ENCODE measurements at regions not wholly inside any gene's neighbourhood (a gene's known extent, or its start where the extent isn't known, plus 50 kb on each side); places are given as distances from the start of the nearest gene placed in this dataset.

DNA sequence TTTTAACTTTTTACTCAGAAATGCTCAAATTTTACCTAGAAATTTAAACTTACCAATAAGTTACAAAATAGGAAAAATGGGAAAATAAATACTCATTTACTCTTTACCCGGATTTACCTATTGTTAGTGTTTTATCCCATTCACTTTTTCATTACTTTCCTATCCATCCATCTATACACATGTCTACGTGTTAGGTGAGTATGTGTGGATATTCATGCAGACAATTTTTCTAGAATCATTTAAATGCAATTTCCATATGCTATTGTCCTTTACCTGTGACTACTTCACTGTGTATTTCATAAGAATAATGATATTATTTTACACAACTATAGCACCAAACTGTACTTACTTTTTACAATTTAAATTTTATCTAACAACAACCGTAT lies 896.6 kb upstream of the INTU start:
- TF ChIP-seq EZH2 (IDR thresholded peaks at IDR 0.05; ENCODE audit: borderline replicate concordance, low read depth, low read length, severe bottlenecking): no peak
- Histone ChIP-seq H3K4me3 (ENCODE audit: low read depth in 1 of 2, low read length in 2 of 2) (no peak overlapping the region), H4K20me1 (ENCODE audit: insufficient read depth, low read length) (no peaks in the 10 kb centered on the region), H3K4me1 (ENCODE audit: insufficient read depth, low read length) (no peaks in the 10 kb centered on the region), H3K27me3 (ENCODE audit: insufficient read depth, low read length, poor library complexity) (no peaks in the 10 kb centered on the region), H3K9me3 (ENCODE audit: insufficient read depth, low read length, severe bottlenecking) (no peaks in the 10 kb centered on the region), H3K9ac (ENCODE audit: low read depth, low read length) (no peak overlapping the region), H3K36me3 (ENCODE audit: insufficient read depth, low read length) (no peaks in the 10 kb centered on the region), H3K79me2 (ENCODE audit: insufficient read depth, low read length) (no peaks in the 10 kb centered on the region), H3K27ac (ENCODE audit: low read length) (no peak overlapping the region), H3K4me2 (ENCODE audit: insufficient read depth, low read length) (no peak overlapping the region), H2AFZ (ENCODE audit: low read depth, low read length) (no peak overlapping the region)
- ATAC-seq (ENCODE audit: insufficient read depth, low read depth): no peak
- DNase-seq: no peak

DNA sequence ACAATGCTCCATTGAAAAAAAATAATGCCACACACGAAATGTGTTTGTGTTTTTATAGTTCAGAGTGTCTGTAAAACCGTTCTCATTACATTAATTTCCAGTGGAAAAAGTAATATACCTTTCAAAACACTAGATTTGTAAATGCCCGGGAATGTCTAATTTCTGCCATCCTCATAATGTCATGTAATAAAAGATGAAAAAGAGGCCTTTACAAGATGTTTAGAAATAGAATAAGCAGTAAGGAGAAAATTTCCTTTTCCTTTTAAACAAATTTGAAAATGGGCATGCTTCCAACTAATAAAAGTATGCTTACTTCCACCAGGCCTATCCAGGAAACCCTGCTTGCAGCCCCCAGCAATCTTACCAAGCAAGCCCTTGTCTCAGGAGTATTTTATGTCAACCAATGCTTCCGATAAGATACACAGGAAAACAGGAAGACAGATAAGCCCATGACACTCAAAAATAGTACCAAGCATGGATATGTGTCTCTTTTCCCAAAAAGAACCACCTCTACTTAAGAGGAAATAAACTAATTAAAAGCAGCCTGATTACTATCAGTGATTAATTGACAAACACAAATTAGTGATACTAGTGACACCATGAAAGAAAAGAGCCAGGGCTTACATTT lies 894.7 kb upstream of the INTU start:
- no peak for TF ChIP-seq EZH2 (IDR thresholded peaks at IDR 0.05; ENCODE audit: borderline replicate concordance, low read depth, low read length, severe bottlenecking)
- no peak for TF ChIP-seq CTCF (IDR thresholded peaks at IDR 0.05; ENCODE audit: borderline replicate concordance, extremely low read depth, low read length, poor library complexity, severe bottlenecking)
- Histone ChIP-seq H3K4me1 (ENCODE audit: insufficient read depth, low read length) (no peaks in the 10 kb centered on the region), H3K4me2 (ENCODE audit: insufficient read depth, low read length) (no peak overlapping the region), H3K27ac (ENCODE audit: low read length) (no peak overlapping the region), H3K36me3 (ENCODE audit: insufficient read depth, low read length) (no peaks in the 10 kb centered on the region), H4K20me1 (ENCODE audit: insufficient read depth, low read length) (no peaks in the 10 kb centered on the region), H2AFZ (ENCODE audit: low read depth, low read length) (no peak overlapping the region), H3K4me3 (ENCODE audit: low read depth in 1 of 2, low read length in 2 of 2) (no peak overlapping the region), H3K79me2 (ENCODE audit: insufficient read depth, low read length) (no peaks in the 10 kb centered on the region), H3K27me3 (ENCODE audit: insufficient read depth, low read length, poor library complexity) (no peaks in the 10 kb centered on the region), H3K9me3 (ENCODE audit: insufficient read depth, low read length, severe bottlenecking) (no peaks in the 10 kb centered on the region), H3K9ac (ENCODE audit: low read depth, low read length) (no peak overlapping the region)
- DNase-seq: no peak
- no peak for ATAC-seq (ENCODE audit: insufficient read depth, low read depth)

DNA sequence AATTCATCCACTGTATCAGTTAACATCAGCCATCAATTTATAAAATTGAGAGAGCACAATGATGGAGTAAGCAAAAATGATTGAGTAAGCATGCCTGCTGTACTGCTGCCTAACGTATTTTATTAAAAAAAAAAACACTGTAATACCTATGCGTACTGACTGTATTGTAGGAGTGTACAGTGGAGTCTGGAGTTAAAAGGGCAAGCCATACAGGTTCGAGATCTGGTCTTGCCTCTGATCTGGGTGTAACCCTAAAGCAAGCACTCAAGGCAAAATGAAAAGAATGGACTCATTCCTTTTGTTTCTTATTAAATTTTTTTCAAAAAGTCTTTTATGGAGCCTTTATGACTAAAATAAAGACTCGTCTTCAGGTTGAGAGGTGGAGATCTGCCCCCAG lies 894.2 kb upstream of the INTU start:
- H3K4me3 ChIP-seq (ENCODE audit: low read depth in 1 of 2, low read length in 2 of 2): no peak overlapping the region
- no peaks in the 10 kb centered on the region for H3K4me1 ChIP-seq (ENCODE audit: insufficient read depth, low read length)
- H3K36me3 ChIP-seq (ENCODE audit: insufficient read depth, low read length): no peaks in the 10 kb centered on the region
- no peak overlapping the region for H3K4me2 ChIP-seq (ENCODE audit: insufficient read depth, low read length)
- H2AFZ ChIP-seq (ENCODE audit: low read depth, low read length): no peak overlapping the region
- DNase-seq (no peak), ATAC-seq (ENCODE audit: insufficient read depth, low read depth) (no peak)
- no peaks in the 10 kb centered on the region for H3K79me2 ChIP-seq (ENCODE audit: insufficient read depth, low read length)
- H4K20me1 ChIP-seq (ENCODE audit: insufficient read depth, low read length): no peaks in the 10 kb centered on the region
- no peak overlapping the region for H3K27ac ChIP-seq (ENCODE audit: low read length)
- H3K9ac ChIP-seq (ENCODE audit: low read depth, low read length): no peak overlapping the region
- TF ChIP-seq CTCF (IDR thresholded peaks at IDR 0.05; ENCODE audit: borderline replicate concordance, extremely low read depth, low read length, poor library complexity, severe bottlenecking) (no peak), EZH2 (IDR thresholded peaks at IDR 0.05; ENCODE audit: borderline replicate concordance, low read depth, low read length, severe bottlenecking) (no peak)
- no peaks in the 10 kb centered on the region for H3K9me3 ChIP-seq (ENCODE audit: insufficient read depth, low read length, severe bottlenecking)
- no peaks in the 10 kb centered on the region for H3K27me3 ChIP-seq (ENCODE audit: insufficient read depth, low read length, poor library complexity)

DNA sequence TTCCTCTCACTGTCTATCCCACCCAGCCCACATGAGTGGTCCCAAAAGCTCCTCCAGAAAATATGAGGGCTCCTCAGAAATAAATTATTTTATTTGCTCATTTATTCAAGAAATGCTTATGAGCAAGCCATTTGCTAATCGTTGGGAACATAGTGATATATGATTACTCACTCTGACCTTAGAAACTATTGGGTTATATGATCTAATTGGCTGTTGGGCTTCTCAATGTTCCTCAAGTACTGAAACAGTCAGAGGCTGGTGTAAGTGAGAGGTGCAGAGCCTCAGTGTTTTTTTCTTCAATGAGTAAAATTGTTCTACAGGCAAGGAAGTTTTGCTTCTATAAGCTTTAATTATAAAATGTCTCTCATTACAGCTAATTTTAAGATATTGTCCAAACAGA lies 893.8 kb upstream of the INTU start:
- Histone ChIP-seq H3K79me2 (ENCODE audit: insufficient read depth, low read length) (no peaks in the 10 kb centered on the region), H3K4me3 (ENCODE audit: low read depth in 1 of 2, low read length in 2 of 2) (no peak overlapping the region), H4K20me1 (ENCODE audit: insufficient read depth, low read length) (no peaks in the 10 kb centered on the region), H3K27ac (ENCODE audit: low read length) (no peak overlapping the region), H3K36me3 (ENCODE audit: insufficient read depth, low read length) (no peaks in the 10 kb centered on the region), H2AFZ (ENCODE audit: low read depth, low read length) (no peak overlapping the region), H3K4me1 (ENCODE audit: insufficient read depth, low read length) (no peaks in the 10 kb centered on the region), H3K27me3 (ENCODE audit: insufficient read depth, low read length, poor library complexity) (no peaks in the 10 kb centered on the region), H3K4me2 (ENCODE audit: insufficient read depth, low read length) (no peak overlapping the region), H3K9ac (ENCODE audit: low read depth, low read length) (no peak overlapping the region), H3K9me3 (ENCODE audit: insufficient read depth, low read length, severe bottlenecking) (no peaks in the 10 kb centered on the region)
- TF ChIP-seq EZH2 (IDR thresholded peaks at IDR 0.05; ENCODE audit: borderline replicate concordance, low read depth, low read length, severe bottlenecking) (no peak), CTCF (IDR thresholded peaks at IDR 0.05; ENCODE audit: borderline replicate concordance, extremely low read depth, low read length, poor library complexity, severe bottlenecking) (no peak)
- no peak for DNase-seq
- no peak for ATAC-seq (ENCODE audit: insufficient read depth, low read depth)
